PC-3 (cell line): ENCODE measurements at regions not wholly inside any gene's neighbourhood (a gene's known extent, or its start where the extent isn't known, plus 50 kb on each side); places are given as distances from the start of the nearest gene placed in this dataset.

Experiments used
- ATAC-seq: fragments of 200-7000 bp; cut with Tn5 transposase; 2 replicates; pipeline ENCODE4 v1.9.1; 2020; ENCODE audit warnings: mild to moderate bottlenecking, moderate library complexity
- BruUV-seq: library from RNA; stranded (reverse); fragments of 400-500 nt; replicated peaks from 2 replicates; lab custom pipeline; 2021; lab: Mats Ljungman, UMichigan
- CTCF ChIA-PET: fragments of 300-600 bp; sonication (Branson Sonifier 250); formaldehyde crosslinking; loops from one replicate; lab custom pipeline; 2022; ENCODE audit warnings: antibody characterized with exemption; lab: Charles Lee
- POLR2A ChIA-PET: fragments of 300-600 bp; sonication (Branson Sonifier 250); formaldehyde crosslinking; loops from one replicate; lab custom pipeline; 2022; ENCODE audit warnings: antibody characterized with exemption; ENCODE audit not compliant: unreplicated experiment; lab: Charles Lee
- DNase-seq: peaks from one replicate; pipeline ENCODE4 v3.0.0-alpha.2; 2015
- H2AFZ ChIP-seq: fragments of 300-600 bp; sonication (generic); 2 replicates; pipeline ENCODE4 v1.6.0; 2016; ENCODE audit warnings: antibody characterized with exemption, low read length
- H3F3A ChIP-seq: fragments of 300-600 bp; sonication (generic); one replicate; pipeline ENCODE4 v1.6.0; 2017; ENCODE audit warnings: antibody characterized with exemption, low read length, control low read depth, mild to moderate bottlenecking; ENCODE audit not compliant: unreplicated experiment
- H3K27ac ChIP-seq: fragments of 300-600 bp; sonication (generic); 2 replicates; pipeline ENCODE4 v1.5.1; 2016; ENCODE audit warnings: mild to moderate bottlenecking, low read length
- H3K27me3 ChIP-seq: fragments of 300-600 bp; sonication (generic); 2 replicates; pipeline ENCODE4 v1.6.1; 2016; ENCODE audit warnings: low read length, mixed read lengths
- H3K36me3 ChIP-seq: fragments of 300-600 bp; sonication (generic); 2 replicates; pipeline ENCODE4 v1.6.1; 2016; ENCODE audit warnings: low read depth, mixed run types, low read length, mixed read lengths
- H3K4me1 ChIP-seq: fragments of 300-600 bp; sonication (generic); 2 replicates; pipeline ENCODE4 v1.5.1; 2016; ENCODE audit warnings: low read length; ENCODE audit not compliant: insufficient read depth
- H3K4me2 ChIP-seq: fragments of 300-600 bp; sonication (generic); 2 replicates; pipeline ENCODE4 v1.6.0; 2016; ENCODE audit warnings: low read length
- H3K4me3 ChIP-seq: fragments of 300-600 bp; sonication (generic); 2 replicates; pipeline ENCODE4 v1.5.1; 2016; ENCODE audit warnings: mild to moderate bottlenecking, low read length, mixed read lengths
- H3K79me2 ChIP-seq: fragments of 300-600 bp; sonication (generic); 2 replicates; pipeline ENCODE4 v1.6.1; 2017; ENCODE audit warnings: low read length, mixed read lengths
- H3K9ac ChIP-seq: fragments of 300-600 bp; sonication (generic); 2 replicates; pipeline ENCODE4 v1.6.0; 2016; ENCODE audit warnings: mild to moderate bottlenecking, low read length
- H3K9me2 ChIP-seq: fragments of 300-600 bp; sonication (generic); replicated peaks from 2 replicates; pipeline ENCODE4 v1.6.1; 2016; ENCODE audit warnings: mixed run types, low read length, mixed read lengths
- H3K9me3 ChIP-seq: fragments of 300-600 bp; sonication (generic); 2 replicates; pipeline ENCODE4 v1.6.1; 2016; ENCODE audit warnings: low read length, mixed read lengths
- H4K20me1 ChIP-seq: fragments of 300-600 bp; sonication (generic); 2 replicates; pipeline ENCODE4 v1.6.1; 2016; ENCODE audit warnings: low read length, mixed read lengths
- CTCF ChIP-seq: fragments of 300-600 bp; sonication (generic); conservative IDR thresholded peaks from 2 replicates; pipeline ENCODE4 v1.5.1; 2017; ENCODE audit warnings: antibody characterized with exemption, low read depth, mild to moderate bottlenecking, low read length
- EZH2 ChIP-seq: fragments of 300-600 bp; sonication (generic); IDR thresholded peaks from one replicate; pipeline ENCODE4 v1.6.1; 2017; ENCODE audit warnings: antibody characterized with exemption, mild to moderate bottlenecking, low read length; ENCODE audit not compliant: unreplicated experiment
- EZH2phosphoT487 ChIP-seq: fragments of 300-600 bp; sonication (generic); IDR thresholded peaks from 2 replicates; pipeline ENCODE4 v1.6.1; 2018; ENCODE audit warnings: mild to moderate bottlenecking, antibody characterized with exemption, low read length, borderline replicate concordance
- intact Hi-C: fragments of 100-400 bp; cut with micrococcal nuclease; formaldehyde crosslinking; loops from 2 replicates; pipeline ENCODE4 v1.9.0; 2023

- ATAC-seq = no peak
- ChIA-PET CTCF (no interaction called here), POLR2A (no interaction called here)
- Histone ChIP-seq H3K4me1 (no peaks in the 10 kb centered on the region), H3K9me2 (no peaks in the 10 kb centered on the region), H3K4me2 (no peak overlapping the region), H3K4me3 (no peak overlapping the region), H3K9me3 (no peaks in the 10 kb centered on the region), H3F3A (no peaks in the 10 kb centered on the region), H3K9ac (no peak overlapping the region), H3K27ac (no peak overlapping the region), H3K79me2 (no peaks in the 10 kb centered on the region), H4K20me1 (no peaks in the 10 kb centered on the region), H3K36me3 (no peaks in the 10 kb centered on the region), H2AFZ (no peak overlapping the region), H3K27me3 (no peaks in the 10 kb centered on the region)
- intact Hi-C loops = no loop called here
- no peak for DNase-seq
- BruUV-seq = no TSS peak
- no peak for TF ChIP-seq EZH2phosphoT487
- no peak for TF ChIP-seq CTCF
- TF ChIP-seq EZH2 = no peak
Observed at GRCh38 chr3:5754602-5755001, 567.1 kb downstream of the EDEM1 start.

GRCh38 chr3:5756443-5756842, 568.9 kb downstream of the EDEM1 start:
- Histone ChIP-seq H3K4me1 (no peaks in the 10 kb centered on the region), H3K4me3 (no peak overlapping the region), H3K79me2 (no peaks in the 10 kb centered on the region), H3F3A (no peaks in the 10 kb centered on the region), H3K27ac (no peak overlapping the region), H3K4me2 (no peak overlapping the region), H3K36me3 (no peaks in the 10 kb centered on the region), H3K27me3 (no peaks in the 10 kb centered on the region), H3K9me3 (no peaks in the 10 kb centered on the region), H2AFZ (no peak overlapping the region), H4K20me1 (no peaks in the 10 kb centered on the region), H3K9me2 (no peaks in the 10 kb centered on the region), H3K9ac (no peak overlapping the region)
- ChIA-PET CTCF (no interaction called here), POLR2A (no interaction called here)
- TF ChIP-seq EZH2phosphoT487 = no peak
- TF ChIP-seq CTCF = no peak
- intact Hi-C loops = no loop called here
- ATAC-seq = no peak
- DNase-seq = peak; percentile 7
- no TSS peak for BruUV-seq

- Histone ChIP-seq H3K4me2 (no peak overlapping the region), H3K79me2 (no peaks in the 10 kb centered on the region), H4K20me1 (no peaks in the 10 kb centered on the region), H3K4me3 (no peak overlapping the region), H3K9me3 (no peaks in the 10 kb centered on the region), H3K9ac (no peak overlapping the region), H3K27ac (no peak overlapping the region), H3F3A (no peaks in the 10 kb centered on the region), H3K9me2 (no peaks in the 10 kb centered on the region), H3K27me3 (no peaks in the 10 kb centered on the region), H2AFZ (no peak overlapping the region), H3K4me1 (no peaks in the 10 kb centered on the region), H3K36me3 (no peaks in the 10 kb centered on the region)
- no peak for ATAC-seq
- CTCF ChIA-PET = no interaction called here
- no peak for DNase-seq
- POLR2A ChIA-PET = no interaction called here
- no peak for TF ChIP-seq EZH2phosphoT487
- TF ChIP-seq EZH2 = no peak
- no peak for TF ChIP-seq CTCF
- BruUV-seq = no TSS peak
- intact Hi-C loops = no loop called here
Observed at GRCh38 chr3:5757213-5757804, 569.8 kb downstream of the EDEM1 start.
